ENCODE measurements at regions not wholly inside any gene's neighbourhood (a gene's known extent, or its start where the extent isn't known, plus 50 kb on each side); places are given as distances from the start of the nearest gene placed in this dataset.
"Not testable (repeated sequence)": the region's sequence is repeated elsewhere in the genome, so short reads cannot be mapped to it uniquely, and the experiment has no call there.

DNA sequence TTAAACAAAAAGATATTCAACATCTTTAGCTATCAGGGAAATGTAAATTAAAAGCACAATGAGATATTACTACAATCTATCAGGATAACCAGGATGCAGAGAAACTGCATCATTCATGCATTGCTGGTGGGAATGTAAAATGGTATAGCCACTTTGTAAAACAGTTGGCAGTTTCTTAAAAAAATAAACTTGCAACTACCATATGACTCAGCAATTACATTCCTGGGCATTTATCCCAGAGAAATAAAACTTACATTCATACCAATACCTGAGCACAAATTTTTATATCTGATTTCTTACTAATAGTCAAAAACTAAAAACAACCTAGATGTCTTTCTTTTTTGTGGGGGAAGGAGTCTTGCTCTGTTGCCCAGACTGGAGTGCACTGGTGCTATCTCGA, 190.3 kb upstream of the TAB2 start:
- no peak for DNase-seq

DNA sequence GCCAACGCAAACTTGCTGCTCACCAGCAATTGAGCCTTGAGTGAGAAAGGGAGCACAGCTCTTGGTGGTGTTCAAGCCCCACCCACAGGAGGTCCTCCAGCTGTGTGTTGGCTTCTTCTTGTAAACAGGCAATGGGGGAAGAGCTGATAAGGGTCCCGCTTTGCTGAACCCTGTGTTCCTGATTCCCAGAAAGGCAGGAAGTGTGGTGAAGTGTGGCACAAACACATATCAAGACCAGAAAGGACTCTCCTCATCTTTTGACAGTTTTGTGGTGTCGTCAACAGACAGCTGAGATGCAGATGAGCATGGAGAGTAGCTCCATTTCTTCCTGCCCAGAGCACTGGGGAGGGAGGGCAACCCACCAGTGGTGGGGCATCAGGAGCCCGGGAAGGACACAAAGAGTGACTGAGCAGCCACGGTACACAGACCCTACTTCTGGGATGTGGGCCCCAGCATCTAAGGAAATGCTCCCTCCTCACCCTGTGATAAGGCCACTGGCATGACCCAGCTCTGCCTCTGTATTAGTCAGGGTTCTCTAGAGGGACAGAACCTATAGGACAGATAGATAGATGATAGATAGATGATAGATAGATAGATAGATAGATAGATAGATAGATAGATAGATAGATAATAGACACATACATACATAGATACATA, 188.9 kb upstream of the TAB2 start:
- DNase-seq = no peak

- DNase-seq = no peak
These were observed 188.0 kb upstream of the TAB2 start for GRCh38 chr6:149129371-149130077.

DNA sequence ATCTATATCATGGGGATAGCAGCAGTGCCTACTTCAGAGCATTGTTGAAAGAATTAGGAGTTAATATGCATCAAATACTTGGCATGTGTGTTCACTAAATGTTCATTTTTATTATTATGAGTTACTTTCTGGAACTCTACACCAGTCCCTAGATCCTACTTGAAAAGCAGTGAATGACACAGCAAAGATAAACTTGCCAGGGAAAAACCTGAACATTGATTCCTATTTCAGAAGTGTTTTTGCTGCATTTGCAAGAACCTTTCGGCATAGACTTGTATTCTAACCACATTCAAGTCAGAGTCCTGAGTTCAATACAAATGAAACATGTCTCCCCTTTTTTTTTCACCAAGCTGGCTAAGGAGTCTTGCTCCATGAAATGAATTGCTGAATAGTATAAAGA, 187.4 kb upstream of the TAB2 start:
- DNase-seq = no peak

DNA sequence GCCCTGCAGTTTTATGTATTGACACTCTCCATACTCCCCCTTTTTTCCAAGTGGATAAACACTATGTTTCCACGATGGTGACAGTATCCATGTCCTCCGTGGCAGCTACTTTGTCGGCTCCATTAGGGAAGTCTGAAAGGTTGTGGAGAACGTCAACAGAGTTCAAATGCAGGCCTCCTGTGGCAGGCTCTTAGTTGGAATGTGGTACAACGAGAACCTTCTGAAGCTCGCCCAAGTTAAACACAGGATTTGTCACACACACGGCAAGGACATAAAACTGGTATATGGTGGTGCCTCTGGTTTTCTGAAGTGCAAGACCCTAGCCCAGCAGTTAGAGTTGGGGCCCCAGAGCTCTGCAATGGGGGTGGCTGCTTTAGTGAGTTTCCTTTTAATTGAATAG, 187.0 kb upstream of the TAB2 start:
- no peak for DNase-seq

DNA sequence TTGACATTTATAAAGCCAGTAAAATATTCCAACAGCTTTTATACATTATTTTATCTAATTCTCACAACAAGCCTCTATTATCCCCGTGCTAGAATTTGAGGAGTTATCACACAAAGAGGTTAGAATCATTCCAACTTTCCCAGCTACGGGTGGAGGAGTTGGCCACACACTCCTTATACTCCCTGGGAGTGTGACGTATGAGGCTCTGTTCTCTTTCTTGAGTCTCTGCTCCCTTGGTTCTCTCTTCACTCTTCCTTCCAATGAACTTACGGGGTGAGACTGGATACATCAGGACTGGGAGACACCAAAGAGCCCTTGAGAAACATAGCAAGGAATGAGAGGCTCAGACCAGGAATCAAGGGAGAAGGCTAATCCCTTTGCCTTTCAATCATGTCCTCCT, 185.6 kb upstream of the TAB2 start:
- DNase-seq = no peak

DNA sequence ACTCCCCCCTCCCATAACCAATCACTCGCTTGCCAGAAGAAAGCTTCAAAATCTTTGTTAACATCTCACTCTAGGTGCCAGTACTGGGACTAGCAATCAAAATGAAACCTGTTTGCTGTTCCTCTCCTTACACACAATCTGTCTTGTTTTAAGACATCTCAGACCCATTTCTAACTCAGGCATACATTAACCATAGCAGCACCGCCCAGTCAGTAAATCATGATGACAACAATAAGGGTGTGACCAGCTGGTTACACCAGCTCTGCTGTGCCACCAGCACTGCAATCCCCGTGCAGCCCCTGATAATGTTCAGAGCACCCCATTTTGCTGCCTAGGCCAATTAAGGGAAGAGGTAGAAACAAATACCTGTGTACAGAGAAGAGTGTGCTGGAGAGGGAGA, 185.2 kb upstream of the TAB2 start:
- no peak for DNase-seq

DNA sequence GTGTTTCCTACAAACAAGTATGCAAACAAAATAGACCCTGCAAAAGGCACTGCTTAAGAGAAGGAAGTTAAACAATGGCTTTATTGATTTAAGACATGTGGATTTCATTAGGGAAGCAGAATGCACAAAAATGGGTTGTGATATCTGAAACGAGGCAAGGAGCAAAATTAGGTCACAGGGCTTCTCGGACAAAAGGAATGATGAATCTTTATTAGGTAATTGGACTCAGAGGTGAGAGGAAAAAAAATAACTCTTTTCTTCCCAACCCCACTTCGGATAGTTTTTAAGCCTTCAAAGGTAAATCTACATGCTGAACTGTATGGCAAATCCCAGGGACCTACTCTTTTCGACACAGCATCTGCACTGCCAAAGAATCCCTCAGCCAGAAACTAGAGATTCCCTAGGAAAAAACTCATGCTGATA, 183.0 kb upstream of the TAB2 start:
- DNase-seq = no peak

- DNase-seq = no peak
These were observed 181.7 kb upstream of the TAB2 start for GRCh38 chr6:149135809-149136208.

GRCh38 chr6:149136273-149136912, 181.1 kb upstream of the TAB2 start:
- no peak for DNase-seq

- DNase-seq = no peak
These were observed 180.6 kb upstream of the TAB2 start for GRCh38 chr6:149136913-149137286.

- no peak for DNase-seq
These were observed 179.9 kb upstream of the TAB2 start for GRCh38 chr6:149137594-149137993.

DNA sequence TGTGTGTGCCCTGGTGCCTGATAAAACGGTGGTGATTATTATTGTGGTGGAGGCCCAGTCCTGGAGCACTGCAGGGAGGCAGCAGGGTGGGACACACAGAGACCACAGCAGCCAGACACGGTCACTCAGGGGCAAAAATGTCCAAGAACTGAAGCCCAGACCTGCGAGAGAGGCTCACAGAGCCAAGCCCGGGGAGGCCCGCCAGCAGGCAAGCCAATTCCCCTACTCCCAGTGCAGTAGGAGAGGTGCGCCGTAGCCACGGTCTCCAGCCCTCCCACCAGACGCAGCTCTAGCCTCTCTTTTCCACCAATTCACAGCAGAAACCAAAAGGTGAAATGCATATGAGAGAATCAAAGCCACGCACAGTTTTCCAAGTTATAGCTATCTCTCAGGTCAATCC, 179.4 kb upstream of the TAB2 start:
- DNase-seq = no peak

GRCh38 chr6:149138699-149139294, 178.7 kb upstream of the TAB2 start:
- DNase-seq = no peak

- no peak for DNase-seq
These were observed 177.8 kb upstream of the TAB2 start for GRCh38 chr6:149139782-149140136.

GRCh38 chr6:149140137-149140909, 177.2 kb upstream of the TAB2 start:
- DNase-seq = no peak

GRCh38 chr6:149140910-149141290, 176.6 kb upstream of the TAB2 start:
- no peak for DNase-seq

DNA sequence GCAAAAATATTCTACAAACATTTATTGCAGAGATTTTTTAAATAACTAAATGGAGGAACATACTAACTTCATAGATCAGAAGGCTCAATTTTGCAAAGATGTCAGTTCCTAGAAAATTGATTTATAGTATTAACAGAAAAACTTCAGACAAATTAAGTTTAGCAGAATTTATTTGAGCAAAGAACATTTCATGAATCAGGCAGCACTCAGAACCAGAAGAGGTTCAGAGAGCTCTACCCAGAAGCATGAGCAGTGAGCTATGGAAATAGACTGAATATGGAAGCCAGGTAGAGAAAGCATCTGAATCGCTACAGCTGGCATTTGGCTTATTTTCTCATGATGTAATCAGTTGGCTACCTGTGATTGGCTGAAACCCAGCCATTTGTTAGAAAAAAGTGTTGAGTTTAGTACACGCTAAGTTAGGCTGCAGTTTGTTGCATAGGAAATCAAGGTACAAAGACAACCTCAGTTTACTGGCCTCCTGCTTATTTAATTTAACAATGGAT, 174.5 kb upstream of the TAB2 start:
- DNase-seq = no peak

- DNase-seq = not testable (repeated sequence)
These were observed 171.7 kb upstream of the TAB2 start for GRCh38 chr6:149145800-149146199.

DNA sequence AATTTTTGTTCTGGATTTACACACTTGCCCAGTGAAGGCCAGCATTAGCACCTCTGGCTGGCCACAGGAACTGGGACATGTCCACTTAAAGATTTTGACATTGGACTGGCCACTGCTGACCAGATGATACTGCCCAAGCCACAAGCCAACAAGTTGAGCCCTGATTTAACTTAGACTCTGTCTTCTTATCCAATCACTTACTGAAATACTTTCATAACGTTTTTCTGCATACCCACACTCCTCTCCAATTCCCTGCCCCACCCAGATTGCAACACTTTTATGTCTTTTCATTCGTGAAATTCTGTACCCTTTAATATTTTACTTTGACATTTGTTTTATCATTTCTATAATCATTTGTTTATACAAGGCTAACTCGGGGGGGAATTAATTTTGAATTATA, 170.3 kb upstream of the TAB2 start:
- no peak for DNase-seq

GRCh38 chr6:149147938-149148718, 169.4 kb upstream of the TAB2 start:
- DNase-seq = no peak

- DNase-seq = no peak
These were observed 167.9 kb upstream of the TAB2 start for GRCh38 chr6:149149653-149150052.

Measured in right forelimb (tissue), 1 donor.